GM21723 (cell line): ENCODE measurements at regions not wholly inside any gene's neighbourhood (a gene's known extent, or its start where the extent isn't known, plus 50 kb on each side); places are given as distances from the start of the nearest gene placed in this dataset.
"Not testable (repeated sequence)": the region's sequence is repeated elsewhere in the genome, so short reads cannot be mapped to it uniquely, and the experiment has no call there.

Experiments
- ATAC-seq: cut with Tn5 transposase; IDR thresholded peaks from one replicate; pipeline ENCODE4 v1.9.1; 2021; ENCODE audit warnings: mild to moderate bottlenecking, moderate library complexity; ENCODE audit not compliant: unreplicated experiment

DNA sequence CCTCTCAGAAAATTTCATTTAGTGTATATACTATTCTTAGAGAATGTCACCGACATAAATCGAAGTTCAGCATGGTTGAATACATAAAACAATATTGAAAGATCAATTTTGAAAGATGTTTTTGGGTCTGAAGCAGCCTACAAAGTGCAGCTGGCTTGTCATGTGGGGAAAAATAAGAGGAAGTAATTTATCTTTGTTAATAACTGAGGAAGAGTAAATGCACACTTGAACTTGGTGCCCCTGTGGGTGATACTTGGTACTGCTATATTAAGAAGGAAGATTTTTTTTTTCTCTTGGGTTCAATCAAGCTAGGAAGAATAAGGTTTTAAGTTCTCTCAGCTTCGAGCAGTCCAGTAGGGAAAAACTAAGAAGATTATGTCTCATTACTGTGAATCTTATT, 661.3 kb downstream of the RPL10L start:
- no peak for ATAC-seq

DNA sequence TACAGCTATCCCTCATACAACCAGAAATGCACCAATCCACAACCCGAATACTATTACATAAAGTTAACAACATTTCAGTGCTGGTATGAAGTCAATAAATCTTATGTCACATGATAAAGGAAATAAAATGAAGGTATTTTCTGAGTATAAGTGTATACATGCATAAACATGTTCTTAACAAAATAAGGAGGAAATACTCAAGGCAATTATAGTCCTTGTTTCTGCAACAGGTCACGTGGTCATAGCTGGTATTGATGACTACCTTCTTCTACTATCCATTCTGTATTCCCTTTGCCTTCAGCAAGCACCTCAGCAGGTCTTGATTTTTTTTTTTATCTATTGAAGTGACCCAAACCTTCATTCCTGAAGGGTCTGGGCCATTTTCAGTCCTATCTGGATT, 675.6 kb downstream of the RPL10L start:
- no peak for ATAC-seq

DNA sequence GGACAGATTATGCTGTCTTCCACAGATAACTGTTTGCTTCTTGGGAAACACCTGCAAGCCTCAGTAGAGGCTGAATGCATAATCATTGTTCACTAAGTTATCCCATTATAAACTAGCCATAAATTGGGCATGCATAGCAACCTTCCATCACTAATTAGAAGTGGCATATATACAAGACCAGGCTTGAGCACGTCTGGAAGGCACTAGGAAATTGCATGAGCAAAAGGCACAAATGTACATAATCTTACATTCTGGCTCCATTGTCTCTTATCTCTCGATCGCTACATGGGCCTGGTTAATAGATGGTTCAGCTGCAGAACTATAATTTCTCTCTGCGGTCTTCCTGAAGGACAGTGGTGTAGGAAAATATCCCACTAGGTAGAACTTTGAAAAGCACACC, 679.2 kb downstream of the RPL10L start:
- no peak for ATAC-seq

DNA sequence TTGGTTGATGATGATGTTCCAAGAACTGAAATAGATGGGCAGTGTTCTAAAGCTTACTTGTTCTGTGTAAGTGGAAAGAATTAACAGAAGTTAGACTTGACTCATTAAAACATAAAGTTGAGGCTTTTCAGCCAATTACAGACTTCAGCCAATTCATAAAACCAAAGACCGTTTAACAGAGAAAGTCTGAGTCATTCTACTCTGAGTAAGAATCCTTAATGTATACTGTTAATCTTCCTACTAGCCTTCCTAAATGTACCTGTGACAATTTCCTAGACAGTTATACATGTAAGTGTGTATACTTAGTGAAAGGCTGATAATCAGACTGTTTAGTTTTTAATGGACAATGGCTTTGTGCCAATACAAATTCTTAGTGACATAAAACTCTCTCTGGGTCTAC, 681.0 kb downstream of the RPL10L start:
- no peak for ATAC-seq

DNA sequence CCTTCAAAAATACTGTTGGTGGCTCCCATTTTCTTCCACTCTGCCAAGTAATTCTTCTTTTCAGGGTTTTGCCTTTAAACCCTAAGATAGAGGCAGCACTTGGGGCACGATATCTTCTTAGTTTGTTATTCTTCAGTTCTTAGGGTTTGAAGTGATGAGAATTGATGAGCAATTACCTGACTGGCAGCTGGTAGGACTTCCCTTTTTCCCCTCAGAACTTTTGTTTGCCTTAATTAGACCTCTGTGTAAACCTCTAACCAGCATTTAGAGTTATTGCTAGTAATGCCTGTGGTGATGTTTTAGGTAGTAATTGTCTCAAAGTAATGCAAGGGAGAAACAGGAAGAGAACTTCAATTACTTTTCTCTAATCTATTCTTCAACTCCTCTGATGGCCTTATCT, 683.5 kb downstream of the RPL10L start:
- ATAC-seq: no peak

DNA sequence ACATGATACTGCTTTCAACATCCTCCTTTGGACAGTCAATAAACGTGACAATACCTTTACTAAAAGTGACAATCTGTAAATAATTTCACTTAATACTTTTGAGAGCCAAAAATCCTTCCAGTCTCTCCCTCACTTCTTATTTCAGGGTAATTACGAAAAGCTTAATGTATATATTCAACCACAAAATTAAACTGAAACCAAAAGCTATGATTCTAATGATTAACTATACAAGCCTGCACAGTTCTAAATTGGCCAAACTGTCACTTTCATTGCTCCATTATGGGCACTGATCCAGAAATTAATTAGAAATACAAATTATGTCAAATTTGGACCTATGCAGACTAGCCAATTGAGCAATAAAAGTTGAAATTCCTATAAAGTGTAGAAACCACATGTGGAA, 696.5 kb upstream of the MIS18BP1 start:
- ATAC-seq: no peak

DNA sequence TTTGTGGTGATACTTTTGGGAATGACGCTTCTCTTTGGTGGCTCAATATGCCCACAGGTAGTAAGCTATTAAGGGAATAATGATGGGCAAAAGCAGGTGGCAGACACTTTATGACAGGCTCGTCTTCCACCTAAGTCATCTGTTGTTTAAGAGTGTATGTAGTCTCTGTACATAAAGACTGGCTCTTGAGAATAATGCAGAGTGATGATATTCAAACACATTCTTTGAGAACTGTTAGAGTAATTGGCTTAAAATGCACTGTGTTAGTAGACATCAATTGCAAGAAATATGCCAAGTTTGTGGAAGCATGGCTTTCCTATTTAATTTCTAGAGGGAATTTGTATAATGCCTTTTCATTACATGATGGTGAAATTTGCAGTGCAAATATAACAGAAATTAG, 694.8 kb upstream of the MIS18BP1 start:
- no peak for ATAC-seq

DNA sequence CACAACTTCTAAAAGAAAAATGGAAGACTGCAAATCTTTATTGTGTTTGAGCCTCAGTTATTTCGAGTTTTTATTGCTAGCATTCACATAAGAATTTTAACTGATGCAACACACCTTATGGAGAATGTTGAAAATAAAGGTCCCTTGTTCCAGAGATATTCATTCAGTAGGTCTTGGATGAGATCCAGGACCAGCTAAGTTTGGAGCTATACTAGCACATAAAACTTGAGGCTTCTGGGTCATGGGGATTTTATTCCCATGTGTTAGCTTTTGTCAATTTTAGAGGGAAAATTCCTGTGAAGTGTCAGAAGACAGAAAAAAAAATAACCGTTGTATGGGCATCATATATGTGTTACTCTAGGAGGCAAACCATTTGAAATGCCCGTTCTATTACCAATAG, 693.2 kb upstream of the MIS18BP1 start:
- no peak for ATAC-seq

DNA sequence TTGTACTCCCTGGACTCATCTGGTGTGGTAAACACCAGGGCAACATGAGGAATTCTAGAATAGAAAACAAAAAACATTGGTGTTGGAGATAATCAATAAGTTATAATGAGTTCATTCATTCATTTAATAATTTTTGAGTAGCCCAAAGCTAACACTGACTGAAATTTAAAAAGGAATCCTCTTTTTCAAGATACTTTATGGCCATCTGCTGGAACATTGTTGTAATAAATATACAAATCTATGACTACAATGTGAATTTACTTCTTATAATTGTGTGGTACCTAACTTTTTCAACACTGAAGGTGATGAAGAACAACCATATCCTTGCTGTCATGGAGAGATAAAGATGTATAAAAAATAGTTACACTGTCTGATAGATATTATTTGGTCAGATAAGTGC, 687.3 kb upstream of the MIS18BP1 start:
- no peak for ATAC-seq

DNA sequence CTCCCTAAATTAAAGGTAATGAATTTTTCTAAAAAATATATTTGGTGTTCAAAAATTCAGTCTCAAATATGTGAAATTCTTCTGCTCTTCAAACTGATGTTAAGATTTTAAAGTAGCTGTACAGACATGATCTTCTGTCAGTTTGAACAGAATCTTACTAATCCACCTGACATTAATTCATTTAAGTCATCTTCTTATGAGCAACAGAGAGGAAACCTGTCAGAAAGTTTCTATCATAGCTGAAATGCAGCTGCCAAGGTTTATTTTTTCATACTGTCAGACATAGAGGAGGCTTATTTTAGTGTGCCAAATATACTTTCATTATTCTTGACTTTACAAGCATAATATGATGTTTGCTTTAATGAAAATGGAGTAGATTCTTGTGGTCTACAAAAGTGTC, 686.6 kb upstream of the MIS18BP1 start:
- no peak for ATAC-seq

DNA sequence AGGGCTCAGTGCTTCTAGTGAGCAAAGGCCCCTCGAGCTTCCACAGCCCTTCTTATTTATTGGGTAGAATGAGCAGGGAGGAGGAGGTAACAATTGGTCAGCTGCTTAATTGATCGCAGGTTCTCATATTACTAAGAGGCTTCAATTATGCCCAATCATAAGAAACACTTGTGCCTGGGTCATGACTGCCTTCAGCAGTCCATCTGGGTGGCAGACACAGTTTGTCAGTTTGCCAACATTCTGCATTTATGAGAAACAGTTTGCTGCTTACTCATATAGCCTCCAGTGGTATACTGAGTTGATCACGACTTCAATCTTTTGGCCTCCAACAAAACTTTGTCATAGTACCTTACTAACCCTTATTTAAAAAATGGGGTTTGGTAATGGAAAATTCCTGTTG, 667.0 kb upstream of the MIS18BP1 start:
- ATAC-seq: not testable (repeated sequence)

DNA sequence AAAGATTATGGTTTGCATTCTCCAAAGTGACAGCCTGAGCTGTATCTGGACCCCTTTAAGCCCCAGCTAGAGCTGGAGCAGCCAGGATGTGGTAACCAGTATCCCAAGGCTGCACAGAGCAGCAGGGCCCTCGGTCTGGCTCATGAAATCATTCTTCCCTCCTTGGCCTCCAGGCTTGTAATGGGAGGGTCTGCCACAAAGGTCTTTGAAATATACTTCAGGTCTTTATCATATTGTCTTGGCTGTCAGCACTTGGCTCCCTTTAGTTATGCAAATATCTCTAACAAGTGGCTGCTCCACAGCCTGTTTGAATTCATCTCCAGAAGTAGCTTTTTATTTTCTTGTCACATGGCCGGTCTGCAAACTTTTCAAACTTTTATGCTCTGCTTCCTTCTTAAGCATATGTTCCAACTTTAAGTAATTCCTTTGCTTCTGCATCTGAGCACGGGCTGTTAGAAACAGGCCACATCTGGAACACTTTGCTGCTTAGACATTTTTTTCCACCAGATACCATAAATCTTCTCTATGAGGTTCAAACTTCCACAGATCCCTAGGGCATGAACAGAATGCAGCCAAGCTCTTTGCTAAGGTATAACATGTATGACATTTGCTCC, 663.4 kb upstream of the MIS18BP1 start:
- no peak for ATAC-seq

DNA sequence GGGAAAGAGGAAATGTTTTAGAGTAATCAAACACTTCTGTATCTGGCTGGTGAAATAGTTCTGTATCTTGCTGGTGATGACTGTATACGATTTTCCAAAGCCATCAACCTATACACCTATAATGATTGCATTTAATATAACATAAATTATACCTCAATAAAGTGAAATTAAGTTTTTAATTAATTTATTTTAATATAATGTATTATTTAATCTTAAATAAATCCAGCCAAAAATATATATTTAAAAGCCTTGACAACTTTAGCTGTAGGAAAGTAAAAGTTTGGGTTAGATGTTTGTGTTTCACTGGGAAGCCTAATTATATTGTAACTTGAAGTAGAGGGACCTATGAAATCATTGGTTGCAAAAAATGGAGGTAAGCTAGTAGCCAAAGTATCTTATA, 654.8 kb upstream of the MIS18BP1 start:
- ATAC-seq: no peak

DNA sequence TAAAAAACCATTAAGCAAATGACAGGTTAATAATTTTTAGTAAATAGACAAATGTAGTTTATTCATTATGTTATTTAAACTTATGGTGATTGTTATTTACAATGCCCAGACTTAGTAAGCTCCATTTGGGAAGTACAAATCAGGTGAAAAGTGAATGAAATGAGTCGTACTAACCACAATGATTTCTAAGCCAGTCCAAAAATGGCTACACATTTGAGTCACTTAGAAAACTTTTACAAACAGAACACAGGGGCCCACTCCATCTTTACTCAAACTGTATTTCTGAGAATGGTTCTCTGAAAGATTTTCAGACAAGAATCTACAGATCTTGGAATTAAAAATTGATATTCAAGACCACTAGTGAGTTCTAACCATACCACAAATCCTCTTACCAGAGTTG, 653.3 kb upstream of the MIS18BP1 start:
- ATAC-seq: peak; percentile 78

DNA sequence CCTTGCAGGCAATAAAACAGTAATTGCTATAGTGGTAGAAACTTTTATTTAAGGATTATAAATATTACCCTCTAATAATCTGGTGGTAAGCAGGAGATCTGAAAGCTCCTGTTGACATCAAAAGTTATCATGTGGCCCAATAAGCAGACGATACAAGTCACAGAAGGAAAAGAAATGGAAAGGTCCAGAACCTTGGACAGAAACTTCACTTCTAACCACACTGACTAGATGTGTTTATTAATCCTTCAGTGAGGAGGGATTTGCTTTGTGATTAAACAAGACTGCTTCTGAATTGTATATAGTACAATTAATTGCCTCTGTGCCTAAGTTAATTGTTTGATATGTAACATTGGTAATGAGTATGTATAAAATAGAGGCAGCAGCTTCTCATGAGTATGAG, 652.7 kb upstream of the MIS18BP1 start:
- ATAC-seq: no peak

DNA sequence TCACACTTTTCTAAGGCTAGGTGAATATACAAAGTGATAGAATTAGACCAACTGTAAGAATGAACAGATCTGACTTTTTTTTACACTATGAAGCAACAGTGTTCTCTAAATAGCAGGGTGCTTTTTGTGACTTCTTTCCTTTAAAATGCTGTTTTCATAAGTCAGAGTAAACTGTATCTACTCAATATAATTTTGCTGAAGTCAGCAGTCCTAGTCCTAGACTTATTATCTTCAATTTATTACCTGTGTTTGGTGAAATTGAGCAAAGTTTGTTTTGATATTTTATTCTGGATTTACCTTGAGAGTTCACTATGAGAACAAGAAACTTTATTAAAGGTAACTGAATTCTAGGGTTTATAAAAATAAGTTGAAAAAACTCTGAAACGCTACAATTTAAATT, 651.3 kb upstream of the MIS18BP1 start:
- ATAC-seq: no peak

DNA sequence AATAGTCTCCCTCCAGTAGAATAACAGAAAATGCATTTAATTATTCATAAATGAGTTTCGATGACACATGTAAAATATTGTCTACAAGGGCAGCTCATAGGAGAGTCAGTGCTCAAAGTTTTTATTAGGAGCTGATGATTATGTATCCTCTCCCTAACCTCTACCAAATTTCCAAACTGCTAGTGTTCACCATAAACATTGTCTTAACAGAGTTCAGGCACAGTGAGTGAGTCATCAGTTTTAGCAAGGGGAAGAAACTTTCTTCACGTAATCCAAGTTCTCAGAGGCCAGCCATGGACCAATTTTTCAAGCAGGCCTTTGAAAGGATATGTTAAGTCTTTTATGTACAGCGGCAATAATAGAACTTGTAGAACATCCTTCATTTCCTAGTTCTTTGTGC, 649.2 kb upstream of the MIS18BP1 start:
- no peak for ATAC-seq

DNA sequence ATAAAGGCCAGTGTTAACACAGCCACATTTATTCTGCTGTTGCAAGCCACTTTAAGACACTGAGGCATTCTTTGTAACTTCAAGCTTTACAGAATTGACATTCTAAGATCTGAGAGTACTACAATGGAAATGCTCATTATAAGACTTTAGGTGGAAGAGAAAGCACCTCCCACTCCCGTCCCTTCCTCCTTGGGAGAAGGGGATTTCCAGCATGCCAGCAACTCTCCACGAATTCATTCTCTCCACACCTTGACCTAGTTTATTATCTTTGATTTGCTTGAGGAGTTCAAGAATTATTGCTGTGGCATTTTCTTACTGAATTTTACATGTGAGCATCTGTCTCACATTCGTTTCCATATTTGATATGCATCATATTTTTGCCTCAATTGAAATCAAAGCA, 644.4 kb upstream of the MIS18BP1 start:
- no peak for ATAC-seq

DNA sequence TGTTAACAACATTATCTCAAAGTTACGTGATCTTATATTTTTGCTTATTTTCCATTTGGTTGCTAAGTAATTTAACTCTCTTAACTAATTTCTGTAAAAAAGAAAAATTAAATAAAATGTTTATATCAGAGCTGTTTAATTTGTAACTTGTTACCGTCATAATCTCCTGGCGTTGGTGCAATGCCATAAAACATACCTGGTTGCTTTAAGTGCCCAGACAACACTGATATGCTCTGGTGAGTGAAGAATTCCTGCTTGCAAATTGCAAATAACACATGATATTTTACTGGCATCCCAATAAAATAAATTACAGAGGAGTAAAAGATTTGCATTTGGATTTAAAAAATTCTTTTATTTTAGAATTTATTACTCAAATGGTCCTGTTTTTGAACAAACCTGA, 640.1 kb upstream of the MIS18BP1 start:
- ATAC-seq: no peak

DNA sequence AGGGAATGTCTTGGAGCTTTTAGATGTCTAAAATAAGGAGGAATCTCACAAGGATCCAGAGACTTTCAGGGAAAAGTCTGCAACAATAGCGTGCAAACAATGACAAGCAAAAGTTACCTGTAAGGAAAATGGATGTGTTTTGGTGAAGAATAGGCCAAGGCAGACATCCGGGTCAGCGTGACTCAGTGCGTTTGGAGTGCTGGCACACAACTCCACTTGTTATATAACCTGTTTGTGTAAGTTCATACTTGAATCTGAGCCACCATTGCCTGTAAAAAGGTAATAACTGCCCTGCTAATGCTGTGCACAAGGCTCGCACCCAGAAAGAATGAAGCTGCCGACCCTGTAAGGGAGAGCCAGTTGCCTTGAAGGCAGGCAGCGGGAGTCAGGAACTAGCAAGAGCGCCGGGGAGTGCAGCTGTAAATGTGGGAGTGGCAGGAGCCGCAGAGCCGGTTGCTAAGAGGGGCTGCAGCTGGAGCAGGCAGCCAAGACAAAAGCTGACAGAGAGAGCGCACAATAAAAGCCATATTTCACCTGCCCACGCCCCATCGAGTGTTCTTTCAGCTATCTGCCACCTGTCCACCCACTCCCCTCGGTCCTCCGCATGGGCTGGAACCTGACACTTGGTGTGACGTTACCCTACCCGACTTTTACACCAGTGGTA, 638.5 kb upstream of the MIS18BP1 start:
- no peak for ATAC-seq

DNA sequence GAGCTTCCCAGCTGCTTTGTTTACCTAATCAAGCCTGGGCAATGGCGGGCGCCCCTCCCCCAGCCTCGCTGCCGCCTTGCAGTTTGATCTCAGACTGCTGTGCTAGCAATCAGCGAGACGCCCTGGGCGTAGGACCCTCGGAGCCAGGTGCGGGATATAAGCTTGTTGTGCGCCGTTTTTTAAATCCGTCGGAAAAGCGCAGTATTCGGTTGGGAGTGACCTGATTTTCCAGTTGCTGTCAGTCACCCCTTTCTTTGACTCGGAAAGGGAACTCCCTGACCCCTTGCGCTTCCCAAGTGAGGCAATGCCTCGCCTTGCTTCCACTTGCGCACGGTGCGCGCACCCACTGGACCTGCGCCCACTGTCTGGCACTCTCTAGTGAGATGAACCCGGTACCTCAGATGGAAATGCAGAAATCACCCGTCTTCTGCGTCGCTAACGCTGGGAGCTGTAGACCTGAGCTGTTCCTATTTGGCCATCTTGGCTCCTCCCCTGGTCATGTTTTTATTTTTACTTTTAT, 635.8 kb upstream of the MIS18BP1 start:
- not testable (repeated sequence) for ATAC-seq

DNA sequence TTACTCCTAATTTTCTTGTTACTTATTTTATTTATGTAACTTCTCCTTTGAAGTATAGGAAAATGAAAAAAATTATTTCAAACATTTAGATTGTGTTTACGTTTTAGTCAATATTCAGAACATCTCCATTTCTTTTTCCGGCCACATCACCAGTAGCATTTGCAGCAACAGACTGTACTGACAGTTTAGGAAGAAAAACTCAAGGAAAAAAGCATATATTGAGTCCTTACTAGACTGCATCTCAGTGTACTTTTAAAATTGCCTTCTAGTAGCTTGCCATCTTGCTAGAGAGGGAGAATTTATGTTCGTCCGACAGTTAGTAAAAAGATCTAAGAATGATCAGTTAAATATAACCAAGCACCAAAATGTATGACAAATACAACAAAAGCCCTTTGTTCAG, 625.0 kb upstream of the MIS18BP1 start:
- no peak for ATAC-seq

DNA sequence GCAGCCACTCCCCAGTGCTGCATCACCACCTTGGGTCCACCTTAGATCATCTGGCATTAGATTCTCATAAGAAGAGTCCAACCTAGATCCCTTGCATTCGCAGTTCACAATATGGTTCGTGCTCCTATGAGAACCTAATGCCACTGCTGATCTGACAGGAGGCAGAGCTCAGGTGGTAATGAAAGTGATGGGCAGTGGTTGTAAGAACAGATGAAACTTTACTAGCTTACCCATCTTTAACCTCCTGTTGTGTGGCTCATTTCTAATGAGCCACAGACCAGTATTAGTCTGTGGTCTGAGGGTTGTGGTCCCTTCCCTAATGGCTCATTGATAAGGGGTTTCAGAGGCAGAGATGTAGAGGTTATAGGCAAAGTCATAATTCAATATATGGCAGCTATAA, 615.9 kb upstream of the MIS18BP1 start:
- no peak for ATAC-seq
